Loucy (cell line): ENCODE measurements at regions not wholly inside any gene's neighbourhood (a gene's known extent, or its start where the extent isn't known, plus 50 kb on each side); places are given as distances from the start of the nearest gene placed in this dataset.

Source experiments
- CTCF ChIP-seq: fragments of 200-600 bp; sonication (generic); conservative IDR thresholded peaks from 2 replicates; pipeline ENCODE4 v1.5.1; 2014; ENCODE audit warnings: mild to moderate bottlenecking, antibody characterized with exemption, low read length
- EZH2phosphoT487 ChIP-seq: fragments of 200-600 bp; IDR thresholded peaks from 2 replicates; pipeline ENCODE4 v1.6.1; 2018; ENCODE audit warnings: antibody characterized with exemption, mild to moderate bottlenecking, moderate library complexity, borderline replicate concordance

DNA sequence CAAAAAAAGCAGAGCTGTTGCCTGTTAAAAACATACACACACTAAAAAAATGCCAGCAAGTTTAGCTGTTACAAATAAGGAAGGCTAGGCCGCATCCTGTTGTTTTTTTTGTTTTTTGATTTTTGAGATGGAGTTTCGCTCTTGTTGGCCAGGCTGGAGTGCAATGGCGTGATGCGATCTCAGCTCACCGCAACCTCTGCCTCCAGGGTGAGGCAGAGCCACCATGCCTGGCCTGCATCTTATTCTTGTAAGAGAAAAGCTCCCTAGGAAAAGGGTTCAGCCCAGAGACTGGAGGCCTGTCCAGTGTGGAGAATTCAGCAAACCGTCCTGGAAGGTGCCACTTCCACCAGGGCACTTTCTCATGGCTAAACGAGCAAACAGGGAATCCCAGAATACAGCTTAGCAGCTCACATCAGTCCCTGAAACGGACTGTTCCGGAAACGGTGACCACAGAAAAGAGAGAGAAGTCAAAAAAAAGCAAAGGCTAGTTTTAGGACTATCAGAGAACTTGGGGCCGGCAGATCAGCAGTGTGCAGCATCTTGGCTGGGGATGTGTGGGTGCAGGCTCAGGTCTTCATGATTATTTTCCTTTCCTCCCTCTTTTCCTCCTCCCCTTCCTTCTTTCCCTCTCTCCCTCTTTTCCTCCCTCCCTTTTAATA is 283.6 kb downstream of the AJAP1 start:
- TF ChIP-seq CTCF (no peak), EZH2phosphoT487 (no peak)
